HG02870 (cell line): ENCODE measurements at regions not wholly inside any gene's neighbourhood (a gene's known extent, or its start where the extent isn't known, plus 50 kb on each side); places are given as distances from the start of the nearest gene placed in this dataset.

ENCODE experiments used
- ATAC-seq: cut with Tn5 transposase; IDR thresholded peaks from one replicate; pipeline ENCODE4 v1.9.1; 2021; ENCODE audit warnings: mild to moderate bottlenecking, moderate library complexity; ENCODE audit not compliant: unreplicated experiment

GRCh38 chr5:5816960-5817359 lies 394.5 kb downstream of the ICE1 start:
- no peak for ATAC-seq

GRCh38 chr5:5813441-5813840 lies 391.0 kb downstream of the ICE1 start:
- no peak for ATAC-seq

- ATAC-seq = no peak
Measured at GRCh38 chr5:5810461-5810860, 388.0 kb downstream of the ICE1 start.

GRCh38 chr5:5805916-5806315 lies 383.4 kb downstream of the ICE1 start:
- no peak for ATAC-seq

GRCh38 chr5:5804478-5805233 lies 382.2 kb downstream of the ICE1 start:
- ATAC-seq = no peak

GRCh38 chr5:5800801-5801761 lies 378.6 kb downstream of the ICE1 start:
- no peak for ATAC-seq

GRCh38 chr5:5799826-5800225 lies 377.3 kb downstream of the ICE1 start:
- ATAC-seq = no peak

GRCh38 chr5:5799229-5799628 lies 376.8 kb downstream of the ICE1 start:
- ATAC-seq = no peak

GRCh38 chr5:5798462-5798861 lies 376.0 kb downstream of the ICE1 start:
- ATAC-seq = no peak

GRCh38 chr5:5798041-5798440 lies 375.6 kb downstream of the ICE1 start:
- no peak for ATAC-seq

GRCh38 chr5:5795074-5795771 lies 372.7 kb downstream of the ICE1 start:
- no peak for ATAC-seq

- ATAC-seq = no peak
Measured at GRCh38 chr5:5794118-5794560, 371.7 kb downstream of the ICE1 start.

- no peak for ATAC-seq
Measured at GRCh38 chr5:5793242-5794117, 371.0 kb downstream of the ICE1 start.

- ATAC-seq = no peak
Measured at GRCh38 chr5:5792106-5792505, 369.6 kb downstream of the ICE1 start.

- no peak for ATAC-seq
Measured at GRCh38 chr5:5788793-5789192, 366.3 kb downstream of the ICE1 start.

- no peak for ATAC-seq
Measured at GRCh38 chr5:5787373-5787772, 364.9 kb downstream of the ICE1 start.

GRCh38 chr5:5784101-5784500 lies 361.6 kb downstream of the ICE1 start:
- no peak for ATAC-seq

- no peak for ATAC-seq
Measured at GRCh38 chr5:5783021-5783420, 360.5 kb downstream of the ICE1 start.

- ATAC-seq = no peak
Measured at GRCh38 chr5:5782402-5782801, 359.9 kb downstream of the ICE1 start.

- no peak for ATAC-seq
Measured at GRCh38 chr5:5781335-5781734, 358.9 kb downstream of the ICE1 start.
